CD14-positive monocyte (primary cell): ENCODE measurements at regions not wholly inside any gene's neighbourhood (a gene's known extent, or its start where the extent isn't known, plus 50 kb on each side); places are given as distances from the start of the nearest gene placed in this dataset.

Source experiments
- DNase-seq, 3 donors: peaks; one replicate each; pipeline ENCODE4 v3.0.0-alpha.2; 2011 to 2022
- H2AFZ ChIP-seq: 2 replicates; pipeline ENCODE4 v1.6.0; 2012; ENCODE audit warnings: mild to moderate bottlenecking, low read depth, low read length, inconsistent platforms; ENCODE audit not compliant: insufficient read depth, poor library complexity, severe bottlenecking
- H3K27ac ChIP-seq, 2 donors: 1 replicate in 1 of 2; 2 replicates in 1 of 2; pipeline ENCODE4 v1.5.1; 2012 to 2013; ENCODE audit warnings: low read length in 2 of 2, control low read depth in 1 of 2, inconsistent platforms in 1 of 2, low read depth in 1 of 2, mild to moderate bottlenecking in 1 of 2
- H3K27me3 ChIP-seq, 2 donors: one replicate each; pipeline versions ENCODE4 v1.6.0 to v1.6.1; 2011 to 2013; ENCODE audit warnings: low read length in 2 of 2; ENCODE audit not compliant: control insufficient read depth in 2 of 2, insufficient read depth in 2 of 2
- H3K36me3 ChIP-seq, 2 donors: replicated peaks in 1 of 2; 1 replicate in 1 of 2; 2 replicates in 1 of 2; pipeline versions ENCODE4 v1.5.1 to v1.6.1; 2012 to 2013; ENCODE audit warnings: low read length in 2 of 2, control low read depth in 1 of 2, inconsistent platforms in 1 of 2, mild to moderate bottlenecking in 1 of 2; ENCODE audit not compliant: insufficient read depth in 2 of 2, control insufficient read depth in 1 of 2
- H3K4me1 ChIP-seq, 2 donors: 1 replicate in 1 of 2; 2 replicates in 1 of 2; pipeline versions ENCODE4 v1.5.1 to v1.6.1; 2012 to 2013; ENCODE audit warnings: low read length in 2 of 2, control low read depth in 1 of 2, inconsistent platforms in 1 of 2, mild to moderate bottlenecking in 1 of 2, moderate library complexity in 1 of 2; ENCODE audit not compliant: insufficient read depth in 2 of 2, control insufficient read depth in 1 of 2
- H3K4me2 ChIP-seq: replicated peaks from 2 replicates; pipeline ENCODE3; 2012; ENCODE audit warnings: low read length, moderate library complexity, mild to moderate bottlenecking; ENCODE audit not compliant: poor library complexity, severe bottlenecking; ENCODE audit errors: extremely low read depth
- H3K4me3 ChIP-seq, 3 experiments: fragments of 200-600 bp in 1 of 3; sonication (generic) in 1 of 3; replicated peaks in 1 of 3; 1 replicate in 2 of 3; 2 replicates in 1 of 3; pipeline ENCODE4 v1.5.1; 2011 to 2013; ENCODE audit warnings: low read length in 3 of 3, mild to moderate bottlenecking in 3 of 3, control low read depth in 2 of 3, low read depth in 2 of 3, inconsistent platforms in 1 of 3, moderate library complexity in 1 of 3
- H3K79me2 ChIP-seq: 2 replicates; pipeline ENCODE4 v1.6.0; 2012; ENCODE audit warnings: mild to moderate bottlenecking, control low read depth, inconsistent platforms, low read length, moderate library complexity; ENCODE audit not compliant: insufficient read depth
- H3K9ac ChIP-seq: 2 replicates; pipeline ENCODE4 v1.6.0; 2017; ENCODE audit warnings: low read length, mild to moderate bottlenecking; ENCODE audit not compliant: insufficient read depth, poor library complexity, severe bottlenecking
- H3K9me3 ChIP-seq, 2 donors: replicated peaks in 1 of 2; 1 replicate in 1 of 2; 2 replicates in 1 of 2; pipeline versions ENCODE4 v1.5.1 to v1.6.1; 2012 to 2013; ENCODE audit warnings: low read length in 2 of 2, control low read depth in 1 of 2; ENCODE audit not compliant: control insufficient read depth in 1 of 2, insufficient read depth in 1 of 2
- H4K20me1 ChIP-seq: 2 replicates; pipeline ENCODE4 v1.6.0; 2012; ENCODE audit warnings: mild to moderate bottlenecking, low read length, control low read depth, moderate library complexity; ENCODE audit not compliant: insufficient read depth
- H3K27ac Mint-ChIP-seq, 7 donors: one replicate each; pipeline ENCODE4 v1.8.0; 2020; ENCODE audit warnings: mild to moderate bottlenecking in 7 of 7, mixed read lengths in 7 of 7, moderate library complexity in 6 of 7, inconsistent platforms in 2 of 7
- H3K27me3 Mint-ChIP-seq, 3 donors: one replicate each; pipeline ENCODE4 v1.8.0; 2021 to 2022; ENCODE audit warnings: low read depth in 3 of 3, mild to moderate bottlenecking in 3 of 3, mixed read lengths in 3 of 3, moderate library complexity in 3 of 3, inconsistent platforms in 1 of 3
- H3K36me3 Mint-ChIP-seq, 2 donors: one replicate each; pipeline ENCODE4 v1.8.0; 2020; ENCODE audit warnings: mixed read lengths in 2 of 2, inconsistent platforms in 1 of 2, mild to moderate bottlenecking in 1 of 2
- H3K4me1 Mint-ChIP-seq: one replicate; pipeline ENCODE4 v1.8.0; 2020; ENCODE audit warnings: mild to moderate bottlenecking, mixed read lengths
- H3K4me3 Mint-ChIP-seq, 2 donors: one replicate each; pipeline ENCODE4 v1.8.0; 2020; ENCODE audit warnings: mild to moderate bottlenecking in 2 of 2, mixed read lengths in 2 of 2, moderate library complexity in 1 of 2
- H3K9me3 Mint-ChIP-seq, 7 donors: one replicate each; pipeline ENCODE4 v1.8.0; 2020 to 2022; ENCODE audit warnings: mixed read lengths in 7 of 7, mild to moderate bottlenecking in 6 of 7, moderate library complexity in 6 of 7, inconsistent platforms in 2 of 7
- WGBS: methylation state at CpG from one replicate; pipeline ENCODE4 v1.1.5; 2013; ENCODE audit warnings: missing lambda C conversion rate; ENCODE audit not compliant: insufficient coverage; 5-methylcytosine and 5-hydroxymethylcytosine counted together
- intact Hi-C, 2 donors: fragments of 100-400 bp; cut with micrococcal nuclease; formaldehyde crosslinking; loops; one replicate each; pipeline versions ENCODE4 v1.15.0 to v1.15.1; 2023
- TF ChIP-seq, protein P1 (sequence below): fragments of 200-600 bp; IDR thresholded peaks from one replicate; pipeline ENCODE4 v1.8.0; 2022; ENCODE audit warnings: antibody characterized with exemption, mild to moderate bottlenecking

DNA sequence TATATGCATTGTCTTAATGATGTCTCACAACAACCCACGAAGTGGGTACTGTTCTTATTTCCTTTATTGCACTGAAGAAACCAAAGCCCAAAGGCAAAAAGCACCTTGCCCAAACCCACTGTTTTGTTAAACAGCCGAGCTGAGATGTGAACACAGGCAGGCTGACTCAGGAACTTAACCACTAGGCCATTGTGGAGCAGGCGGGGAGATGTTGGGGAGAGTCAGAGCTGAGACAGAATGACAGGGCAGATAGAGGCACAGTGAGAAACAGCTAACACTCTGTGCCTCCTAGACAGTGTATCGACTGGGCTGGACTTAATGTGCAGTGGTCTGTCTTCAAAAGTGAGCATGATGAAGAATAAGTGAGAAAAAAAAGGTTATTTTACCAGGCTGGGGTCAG is 56.5 kb downstream of the RPLP1 start:
- Mint-ChIP-seq H3K27ac (no peak overlapping the region), H3K36me3 (no peaks in the 10 kb centered on the region), H3K9me3 (peaks cover 0 to 4% (median 3%) of the 10 kb centered on the region in 7 donors), H3K27me3 (peaks cover 0 to 15% (median 0%) of the 10 kb centered on the region in 3 donors), H3K4me1 (peaks cover 11% of the 10 kb centered on the region), H3K4me3 (no peak overlapping the region)
- Histone ChIP-seq H3K4me2 (no peak overlapping the region), H3K79me2 (no peaks in the 10 kb centered on the region), H3K36me3 (no peaks in the 10 kb centered on the region), H3K4me1 (peaks cover 7 to 8% of the 10 kb centered on the region in 2 donors), H3K27ac (no peak overlapping the region), H3K4me3 (no peak overlapping the region), H3K9ac (no peak overlapping the region), H3K27me3 (no peaks in the 10 kb centered on the region), H2AFZ (no peak overlapping the region), H3K9me3 (no peaks in the 10 kb centered on the region), H4K20me1 (no peaks in the 10 kb centered on the region)
- intact Hi-C loops, result no loop called here
- WGBS, result 74% methylated on average over 3 of the region's 4 CpGs
- DNase-seq, result no peak
- TF ChIP-seq, protein P1, sequence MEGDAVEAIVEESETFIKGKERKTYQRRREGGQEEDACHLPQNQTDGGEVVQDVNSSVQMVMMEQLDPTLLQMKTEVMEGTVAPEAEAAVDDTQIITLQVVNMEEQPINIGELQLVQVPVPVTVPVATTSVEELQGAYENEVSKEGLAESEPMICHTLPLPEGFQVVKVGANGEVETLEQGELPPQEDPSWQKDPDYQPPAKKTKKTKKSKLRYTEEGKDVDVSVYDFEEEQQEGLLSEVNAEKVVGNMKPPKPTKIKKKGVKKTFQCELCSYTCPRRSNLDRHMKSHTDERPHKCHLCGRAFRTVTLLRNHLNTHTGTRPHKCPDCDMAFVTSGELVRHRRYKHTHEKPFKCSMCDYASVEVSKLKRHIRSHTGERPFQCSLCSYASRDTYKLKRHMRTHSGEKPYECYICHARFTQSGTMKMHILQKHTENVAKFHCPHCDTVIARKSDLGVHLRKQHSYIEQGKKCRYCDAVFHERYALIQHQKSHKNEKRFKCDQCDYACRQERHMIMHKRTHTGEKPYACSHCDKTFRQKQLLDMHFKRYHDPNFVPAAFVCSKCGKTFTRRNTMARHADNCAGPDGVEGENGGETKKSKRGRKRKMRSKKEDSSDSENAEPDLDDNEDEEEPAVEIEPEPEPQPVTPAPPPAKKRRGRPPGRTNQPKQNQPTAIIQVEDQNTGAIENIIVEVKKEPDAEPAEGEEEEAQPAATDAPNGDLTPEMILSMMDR, result no peak

DNA sequence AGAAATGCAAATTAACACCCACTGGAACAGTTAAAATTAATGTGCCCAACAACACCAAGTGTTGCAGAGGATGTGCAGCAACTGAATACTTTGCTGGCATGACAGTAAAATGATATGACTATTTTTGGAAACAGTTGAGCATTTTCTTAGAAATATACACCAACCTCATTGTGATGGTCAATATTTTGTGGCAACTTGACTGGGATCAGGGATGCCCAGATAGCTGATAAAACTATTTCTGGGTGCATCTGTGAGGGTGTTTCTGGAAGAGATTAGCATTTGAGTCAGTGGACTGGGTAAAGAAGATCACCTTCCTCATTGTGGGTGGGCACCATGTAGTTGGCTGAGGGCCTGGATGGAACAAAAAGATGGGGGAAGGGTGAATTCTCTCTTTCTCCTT is 57.9 kb downstream of the RPLP1 start:
- Histone ChIP-seq H3K9ac (no peak overlapping the region), H3K36me3 (no peaks in the 10 kb centered on the region), H3K4me3 (no peak overlapping the region), H3K79me2 (no peaks in the 10 kb centered on the region), H3K4me1 (peaks cover 21 to 22% of the 10 kb centered on the region in 2 donors), H3K27me3 (no peaks in the 10 kb centered on the region), H4K20me1 (no peaks in the 10 kb centered on the region), H3K4me2 (no peak overlapping the region), H3K9me3 (no peaks in the 10 kb centered on the region), H2AFZ (no peak overlapping the region), H3K27ac (no peak overlapping the region)
- Mint-ChIP-seq H3K27ac (no peak overlapping the region), H3K27me3 (peaks cover 0 to 11% (median 0%) of the 10 kb centered on the region in 3 donors), H3K9me3 (peaks cover 0 to 8% (median 4%) of the 10 kb centered on the region in 7 donors), H3K36me3 (no peaks in the 10 kb centered on the region), H3K4me3 (no peak overlapping the region), H3K4me1 (peaks cover 25% of the 10 kb centered on the region)
- intact Hi-C loops, result no loop called here
- TF ChIP-seq, protein P1, result no peak
- DNase-seq, result no peak
